ENCODE measurements at regions not wholly inside any gene's neighbourhood (a gene's known extent, or its start where the extent isn't known, plus 50 kb on each side); places are given as distances from the start of the nearest gene placed in this dataset.

- TF ChIP-seq NR2C1 (IDR thresholded peaks at IDR 0.05) = no peak
- TF ChIP-seq ETV6 (conservative IDR thresholded peaks at IDR 0.05 in 1 of 2, IDR thresholded peaks at IDR 0.05 in 1 of 2; ENCODE audit: borderline replicate concordance in 1 of 2, low read depth in 1 of 2) = no peak
- TF ChIP-seq, protein P1, sequence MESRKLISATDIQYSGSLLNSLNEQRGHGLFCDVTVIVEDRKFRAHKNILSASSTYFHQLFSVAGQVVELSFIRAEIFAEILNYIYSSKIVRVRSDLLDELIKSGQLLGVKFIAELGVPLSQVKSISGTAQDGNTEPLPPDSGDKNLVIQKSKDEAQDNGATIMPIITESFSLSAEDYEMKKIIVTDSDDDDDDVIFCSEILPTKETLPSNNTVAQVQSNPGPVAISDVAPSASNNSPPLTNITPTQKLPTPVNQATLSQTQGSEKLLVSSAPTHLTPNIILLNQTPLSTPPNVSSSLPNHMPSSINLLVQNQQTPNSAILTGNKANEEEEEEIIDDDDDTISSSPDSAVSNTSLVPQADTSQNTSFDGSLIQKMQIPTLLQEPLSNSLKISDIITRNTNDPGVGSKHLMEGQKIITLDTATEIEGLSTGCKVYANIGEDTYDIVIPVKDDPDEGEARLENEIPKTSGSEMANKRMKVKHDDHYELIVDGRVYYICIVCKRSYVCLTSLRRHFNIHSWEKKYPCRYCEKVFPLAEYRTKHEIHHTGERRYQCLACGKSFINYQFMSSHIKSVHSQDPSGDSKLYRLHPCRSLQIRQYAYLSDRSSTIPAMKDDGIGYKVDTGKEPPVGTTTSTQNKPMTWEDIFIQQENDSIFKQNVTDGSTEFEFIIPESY (IDR thresholded peaks at IDR 0.05) = no peak
- no peak for TF ChIP-seq JUND (IDR thresholded peaks at IDR 0.05; ENCODE audit: low read depth, low read length)
- TF ChIP-seq JUNB (IDR thresholded peaks at IDR 0.05) = no peak
- no peak for TF ChIP-seq MEF2B (IDR thresholded peaks at IDR 0.05; ENCODE audit: partially characterized antibody, poor library complexity, severe bottlenecking)
These were observed 261.3 kb upstream of the TLE3 start for GRCh38 chr15:70358871-70359647.
